GM06990 (cell line): ENCODE measurements at regions not wholly inside any gene's neighbourhood (a gene's known extent, or its start where the extent isn't known, plus 50 kb on each side); places are given as distances from the start of the nearest gene placed in this dataset.

ENCODE experiments used
- DNase-seq: peaks from one replicate; pipeline ENCODE4 v3.0.0-alpha.2; 2011; ENCODE audit not compliant: insufficient read length; ENCODE audit errors: extremely low read depth
- H3K27me3 ChIP-seq: replicated peaks from 2 replicates; pipeline ENCODE4 v1.6.0; 2011; ENCODE audit warnings: low read length; ENCODE audit not compliant: control insufficient read depth, insufficient read depth
- H3K36me3 ChIP-seq: 2 replicates; pipeline ENCODE4 v1.5.1; 2011; ENCODE audit warnings: low read length; ENCODE audit not compliant: control insufficient read depth, insufficient read depth
- H3K4me3 ChIP-seq: replicated peaks from 2 replicates; pipeline ENCODE4 v1.5.1; 2011; ENCODE audit warnings: low read depth, mild to moderate bottlenecking, control low read depth, low read length
- CTCF ChIP-seq: IDR thresholded peaks from 2 replicates; pipeline ENCODE4 v1.5.1; 2011; ENCODE audit warnings: low read length, control low read depth, mild to moderate bottlenecking, inconsistent platforms; ENCODE audit not compliant: insufficient read depth, poor library complexity, severe bottlenecking

- no peak for DNase-seq
- TF ChIP-seq CTCF, result no peak
- Histone ChIP-seq H3K4me3 (no peak overlapping the region), H3K36me3 (no peaks in the 10 kb centered on the region), H3K27me3 (no peaks in the 10 kb centered on the region)
Observed at GRCh38 chr5:124416627-124417026, 329.8 kb downstream of the ZNF608 start.

- H3K27me3 ChIP-seq, result no peaks in the 10 kb centered on the region
- H3K36me3 ChIP-seq, result no peaks in the 10 kb centered on the region
- H3K4me3 ChIP-seq, result no peak overlapping the region
- no peak for DNase-seq
- no peak for TF ChIP-seq CTCF
Observed at GRCh38 chr5:124414973-124415372, 331.5 kb downstream of the ZNF608 start.

GRCh38 chr5:124410539-124411488, 335.6 kb downstream of the ZNF608 start:
- peak; percentile 23 for DNase-seq
- H3K27me3 ChIP-seq, result no peaks in the 10 kb centered on the region
- H3K36me3 ChIP-seq, result no peaks in the 10 kb centered on the region
- TF ChIP-seq CTCF, result peak; percentile 18
- H3K4me3 ChIP-seq, result no peak overlapping the region

- Histone ChIP-seq H3K4me3 (no peak overlapping the region), H3K36me3 (no peaks in the 10 kb centered on the region), H3K27me3 (no peaks in the 10 kb centered on the region)
- no peak for TF ChIP-seq CTCF
- no peak for DNase-seq
Observed at GRCh38 chr5:124408738-124409453, 337.5 kb downstream of the ZNF608 start.

GRCh38 chr5:124404796-124405195, 341.6 kb downstream of the ZNF608 start:
- Histone ChIP-seq H3K27me3 (no peaks in the 10 kb centered on the region), H3K36me3 (no peaks in the 10 kb centered on the region), H3K4me3 (no peak overlapping the region)
- no peak for TF ChIP-seq CTCF
- DNase-seq, result no peak
